Spleen (tissue), 11 donors: ENCODE measurements at regions not wholly inside any gene's neighbourhood (a gene's known extent, or its start where the extent isn't known, plus 50 kb on each side); places are given as distances from the start of the nearest gene placed in this dataset.

Source experiments
- DNase-seq: peaks from one replicate; pipeline ENCODE4 v3.0.0-alpha.2; 2020
- H3K27ac ChIP-seq, 8 donors: fragments of 200-600 bp; sonication (generic) in 7 of 8; 1 replicate in 4 of 8; 2 replicates in 4 of 8; pipeline versions ENCODE4 v1.5.0 to v1.8.0; 2016 to 2021; ENCODE audit warnings: inconsistent platforms in 4 of 8, mild to moderate bottlenecking in 4 of 8, moderate library complexity in 1 of 8
- H3K27me3 ChIP-seq, 7 donors: fragments of 200-600 bp; sonication (generic) in 6 of 7; replicated peaks in 1 of 7; 1 replicate in 4 of 7; 2 replicates in 3 of 7; pipeline versions ENCODE4 v1.5.0 to v1.8.0; 2016 to 2021; ENCODE audit warnings: inconsistent platforms in 3 of 7, mild to moderate bottlenecking in 1 of 7
- H3K36me3 ChIP-seq, 6 donors: fragments of 200-600 bp; sonication (generic) in 5 of 6; 1 replicate in 4 of 6; 2 replicates in 2 of 6; pipeline versions ENCODE4 v1.5.0 to v1.8.0; 2016 to 2021; ENCODE audit warnings: inconsistent platforms in 2 of 6
- H3K4me1 ChIP-seq, 6 donors: fragments of 200-600 bp; sonication (generic) in 5 of 6; 1 replicate in 3 of 6; 2 replicates in 3 of 6; pipeline versions ENCODE4 v1.5.0 to v1.8.0; 2016 to 2021; ENCODE audit warnings: inconsistent platforms in 3 of 6
- H3K4me3 ChIP-seq, 8 donors: fragments of 200-600 bp; sonication (generic) in 7 of 8; 1 replicate in 4 of 8; 2 replicates in 4 of 8; pipeline versions ENCODE4 v1.5.0 to v1.8.0; 2016 to 2021; ENCODE audit warnings: inconsistent platforms in 4 of 8, mild to moderate bottlenecking in 4 of 8, moderate library complexity in 2 of 8
- H3K9me3 ChIP-seq, 8 donors: fragments of 200-600 bp; sonication (generic) in 7 of 8; 1 replicate in 4 of 8; 2 replicates in 4 of 8; pipeline versions ENCODE4 v1.5.0 to v1.8.0; 2016 to 2021; ENCODE audit warnings: inconsistent platforms in 4 of 8
- POLR2A ChIP-seq, 3 donors: fragments of 450-650 bp; IDR thresholded peaks; one replicate each; pipeline ENCODE4 v1.5.1; 2017; ENCODE audit warnings: antibody characterized with exemption in 3 of 3, mild to moderate bottlenecking in 1 of 3
- POLR2AphosphoS5 ChIP-seq, 3 donors: sonication (generic); formaldehyde crosslinking; IDR thresholded peaks; one replicate each; pipeline ENCODE4 v1.5.1; 2017; ENCODE audit warnings: antibody characterized with exemption in 3 of 3
- WGBS, 5 donors: extraction: QIAGEN DNeasy Blood & Tissue Kit in 3 of 5; methylation state at CpG; one replicate each; pipeline versions ENCODE4 v1.1.5 to v1.1.7; 2013 to 2018; 5-methylcytosine and 5-hydroxymethylcytosine counted together
- intact Hi-C: fragments of 100-400 bp; cut with DNase I; formaldehyde crosslinking; loops from one replicate; pipeline ENCODE4 v1.15.0; 2023; ENCODE audit warnings: low total_unique reads
- TF ChIP-seq, protein P1 (sequence below), 11 experiments: fragments of 200-600 bp in 7 of 11; fragments of 450-650 bp in 4 of 11; sonication (generic) in 4 of 11; IDR thresholded peaks in 8 of 11; conservative IDR thresholded peaks in 3 of 11; 1 replicate in 7 of 11; 2 replicates in 4 of 11; pipeline versions ENCODE4 v1.4.0 to v1.8.0; 2016 to 2021; ENCODE audit warnings: antibody characterized with exemption in 11 of 11, inconsistent platforms in 4 of 11, mild to moderate bottlenecking in 1 of 11
- donor health status: healthy with polysubstance abuse.
- donor health status: DM: no; HTN: no; CAD: no; lungs with moderate emphysema.
- donor health status: DM: no; HTN: no; CAD: no.
- donor health status: Bipolar disorder and iron deficiency.
- donor health status: healthy.
- donor health status: DM: no; HTN: no; CAD: no.
- donor health status: DM: yes; HTN: yes; CAD: no.

GRCh38 chr9:26033336-26033735 lies 355.1 kb upstream of the TUSC1 start:
- Histone ChIP-seq H3K27me3 (no peaks in the 10 kb centered on the region), H3K4me3 (no peak overlapping the region), H3K27ac (no peak overlapping the region), H3K36me3 (no peaks in the 10 kb centered on the region), H3K9me3 (peaks cover 0 to 3% (median 0%) of the 10 kb centered on the region in 8 donors), H3K4me1 (no peaks in the 10 kb centered on the region)
- intact Hi-C loops = no loop called here
- WGBS, 5 donors = 57 to 80% (median 66%) methylated on average over 3 of the region's 3 CpGs
- DNase-seq = no peak
- TF ChIP-seq POLR2AphosphoS5 (IDR thresholded peaks at IDR 0.05) = no peak

GRCh38 chr9:26026423-26027100 lies 348.3 kb upstream of the TUSC1 start:
- 58 to 80% (median 64%) methylated on average over 2 of the region's 2 CpGs for WGBS, 5 donors
- intact Hi-C loops = no loop called here

DNA sequence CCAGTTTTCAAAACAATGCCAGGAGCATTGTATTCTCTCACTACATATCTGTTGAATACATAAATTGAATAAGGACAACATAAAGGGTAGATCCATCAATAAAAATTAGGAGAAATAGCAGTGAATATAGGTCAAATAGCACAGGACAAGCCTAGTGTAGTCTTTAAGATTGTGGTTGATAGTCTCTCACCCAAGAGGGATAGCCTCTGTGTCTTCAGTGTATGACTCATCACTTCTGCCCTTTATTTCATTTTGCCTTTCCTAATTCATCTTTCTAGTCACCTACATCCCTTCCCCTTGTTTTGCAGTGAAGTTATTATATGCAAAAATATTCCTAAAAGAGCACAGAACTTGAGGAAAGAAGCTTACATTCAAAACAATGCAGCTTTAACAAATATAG lies 335.0 kb upstream of the TUSC1 start:
- TF ChIP-seq POLR2A (IDR thresholded peaks at IDR 0.05) = no peak
- TF ChIP-seq, protein P1, sequence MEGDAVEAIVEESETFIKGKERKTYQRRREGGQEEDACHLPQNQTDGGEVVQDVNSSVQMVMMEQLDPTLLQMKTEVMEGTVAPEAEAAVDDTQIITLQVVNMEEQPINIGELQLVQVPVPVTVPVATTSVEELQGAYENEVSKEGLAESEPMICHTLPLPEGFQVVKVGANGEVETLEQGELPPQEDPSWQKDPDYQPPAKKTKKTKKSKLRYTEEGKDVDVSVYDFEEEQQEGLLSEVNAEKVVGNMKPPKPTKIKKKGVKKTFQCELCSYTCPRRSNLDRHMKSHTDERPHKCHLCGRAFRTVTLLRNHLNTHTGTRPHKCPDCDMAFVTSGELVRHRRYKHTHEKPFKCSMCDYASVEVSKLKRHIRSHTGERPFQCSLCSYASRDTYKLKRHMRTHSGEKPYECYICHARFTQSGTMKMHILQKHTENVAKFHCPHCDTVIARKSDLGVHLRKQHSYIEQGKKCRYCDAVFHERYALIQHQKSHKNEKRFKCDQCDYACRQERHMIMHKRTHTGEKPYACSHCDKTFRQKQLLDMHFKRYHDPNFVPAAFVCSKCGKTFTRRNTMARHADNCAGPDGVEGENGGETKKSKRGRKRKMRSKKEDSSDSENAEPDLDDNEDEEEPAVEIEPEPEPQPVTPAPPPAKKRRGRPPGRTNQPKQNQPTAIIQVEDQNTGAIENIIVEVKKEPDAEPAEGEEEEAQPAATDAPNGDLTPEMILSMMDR (IDR thresholded peaks at IDR 0.05 in 8 of 11, conservative IDR thresholded peaks at IDR 0.05 in 3 of 11) = no peak
- no peak for TF ChIP-seq POLR2AphosphoS5 (IDR thresholded peaks at IDR 0.05)

More at GRCh38 chr9:26026423-26027100, 348.3 kb upstream of the TUSC1 start:
- TF ChIP-seq POLR2A (IDR thresholded peaks at IDR 0.05) (no peak), POLR2AphosphoS5 (IDR thresholded peaks at IDR 0.05) (no peak)
- TF ChIP-seq, protein P1 (IDR thresholded peaks at IDR 0.05 in 8 of 11, conservative IDR thresholded peaks at IDR 0.05 in 3 of 11) = no peak
- H3K27me3 ChIP-seq = no peaks in the 10 kb centered on the region
- H3K27ac ChIP-seq = no peak overlapping the region
- no peaks in the 10 kb centered on the region for H3K4me1 ChIP-seq
- peaks cover 0 to 6% (median 0%) of the 10 kb centered on the region in 8 donors for H3K9me3 ChIP-seq
- no peaks in the 10 kb centered on the region for H3K36me3 ChIP-seq
- no peak overlapping the region for H3K4me3 ChIP-seq
- no peak for DNase-seq

GRCh38 chr9:26012797-26013196 lies 334.6 kb upstream of the TUSC1 start:
- Histone ChIP-seq H3K4me3 (no peak overlapping the region), H3K36me3 (no peaks in the 10 kb centered on the region), H3K9me3 (peaks cover 0 to 22% (median 9%) of the 10 kb centered on the region in 8 donors), H3K27me3 (no peaks in the 10 kb centered on the region), H3K27ac (no peak overlapping the region), H3K4me1 (no peaks in the 10 kb centered on the region)
- 83 to 91% (median 87%) methylated on average over 3 of the region's 3 CpGs for WGBS, 5 donors
- DNase-seq = no peak
- intact Hi-C loops = no loop called here
- no peak for TF ChIP-seq POLR2AphosphoS5 (IDR thresholded peaks at IDR 0.05)
- no peak for TF ChIP-seq POLR2A (IDR thresholded peaks at IDR 0.05)
- TF ChIP-seq, protein P1 (IDR thresholded peaks at IDR 0.05 in 8 of 11, conservative IDR thresholded peaks at IDR 0.05 in 3 of 11) = no peak

More for the DNA sequence above, 335.0 kb upstream of the TUSC1 start:
- DNase-seq = no peak
- intact Hi-C loops = no loop called here
- no peak overlapping the region for H3K27ac ChIP-seq
- H3K36me3 ChIP-seq = no peaks in the 10 kb centered on the region
- H3K27me3 ChIP-seq = no peaks in the 10 kb centered on the region
- no peak overlapping the region for H3K4me3 ChIP-seq
- no peaks in the 10 kb centered on the region for H3K4me1 ChIP-seq
- peaks cover 0 to 26% (median 10%) of the 10 kb centered on the region in 8 donors for H3K9me3 ChIP-seq
